K562 (cell line): ENCODE measurements at regions not wholly inside any gene's neighbourhood (a gene's known extent, or its start where the extent isn't known, plus 50 kb on each side); places are given as distances from the start of the nearest gene placed in this dataset.

Experiments used
- MIER1 ChIP-seq: fragments of 450-650 bp; IDR thresholded peaks from 2 replicates; pipeline ENCODE4 v1.6.1; 2016; ENCODE audit warnings: antibody characterized with exemption, mild to moderate bottlenecking, low read depth
- POLR3A ChIP-seq: IDR thresholded peaks from 2 replicates; pipeline ENCODE4 v1.6.1; 2011; ENCODE audit warnings: borderline replicate concordance, mild to moderate bottlenecking, moderate library complexity; ENCODE audit not compliant: insufficient read length, insufficient read depth; ENCODE audit errors: extremely low read depth
- SP1 ChIP-seq: sonication (generic); formaldehyde crosslinking; IDR thresholded peaks from 2 replicates; pipeline ENCODE4 v1.8.1; 2022; ENCODE audit warnings: mild to moderate bottlenecking, missing genetic modification reagents
- TEAD1 ChIP-seq, 2 experiments: fragments of 450-650 bp in 1 of 2; sonication (generic) in 1 of 2; formaldehyde crosslinking; IDR thresholded peaks; 2 replicates each; pipeline versions ENCODE4 v1.4.0 to v1.8.0; 2020 to 2022; ENCODE audit warnings: mild to moderate bottlenecking in 2 of 2, missing genetic modification reagents in 1 of 2
- ZBTB40 ChIP-seq, 2 experiments: fragments of 450-650 bp in 1 of 2; sonication (generic) in 1 of 2; formaldehyde crosslinking in 1 of 2; IDR thresholded peaks; 2 replicates each; pipeline versions ENCODE4 v1.7.1 to v1.9.0; 2016 to 2022; ENCODE audit warnings: inconsistent platforms in 1 of 2, mild to moderate bottlenecking in 1 of 2, missing genetic modification reagents in 1 of 2
- ZFP1 ChIP-seq: fragments of 450-650 bp; formaldehyde crosslinking; IDR thresholded peaks from 2 replicates; pipeline ENCODE4 v1.4.0; 2020; ENCODE audit warnings: mild to moderate bottlenecking, mixed read lengths
- ZNF175 ChIP-seq: fragments of 200-800 bp; sonication (Bioruptor generic); IDR thresholded peaks from 2 replicates; pipeline ENCODE4 v1.6.1; 2016; ENCODE audit warnings: low read depth, mild to moderate bottlenecking, missing genetic modification characterization, missing compliant biosample characterization
- ZNF384 ChIP-seq: IDR thresholded peaks from 2 replicates; pipeline ENCODE4 v1.6.1; 2012; ENCODE audit warnings: low read depth, low read length, improper control_type of control experiment
- TF ChIP-seq, protein P1 (sequence below), 2 experiments: IDR thresholded peaks; 2 replicates each; pipeline ENCODE4 v1.6.1; 2011; ENCODE audit warnings: borderline replicate concordance in 1 of 2, control low read depth in 1 of 2, low read depth in 1 of 2, low read length in 1 of 2, mild to moderate bottlenecking in 1 of 2, mixed read lengths in 1 of 2, moderate library complexity in 1 of 2; ENCODE audit not compliant: insufficient read depth in 1 of 2, insufficient read length in 1 of 2, poor library complexity in 1 of 2, severe bottlenecking in 1 of 2; ENCODE audit errors: extremely low read depth in 1 of 2
- TF ChIP-seq, protein P2 (sequence below), 3 experiments: fragments of 200-800 bp in 1 of 3; sonication (Bioruptor generic) in 1 of 3; sonication (generic) in 1 of 3; formaldehyde crosslinking in 1 of 3; IDR thresholded peaks; 2 replicates each; pipeline versions ENCODE4 v1.6.1 to v1.8.0; 2016 to 2022; ENCODE audit warnings: mild to moderate bottlenecking in 2 of 3, missing compliant biosample characterization in 2 of 3, missing genetic modification characterization in 2 of 3, missing genetic modification reagents in 1 of 3

GRCh38 chr5:158516521-158516920, 583.2 kb downstream of the EBF1 start (continued):
- TF ChIP-seq ZBTB40 (IDR thresholded peaks at IDR 0.05) = no peak
- TF ChIP-seq ZBTB40 (CRISPR knock-in tag; IDR thresholded peaks at IDR 0.05) = no peak
- no peak for TF ChIP-seq SP1 (CRISPR knock-in tag)
- no peak for TF ChIP-seq ZNF175 (CRISPR knock-in tag)
- TF ChIP-seq ZNF384 = no peak
- TF ChIP-seq, protein P1, sequence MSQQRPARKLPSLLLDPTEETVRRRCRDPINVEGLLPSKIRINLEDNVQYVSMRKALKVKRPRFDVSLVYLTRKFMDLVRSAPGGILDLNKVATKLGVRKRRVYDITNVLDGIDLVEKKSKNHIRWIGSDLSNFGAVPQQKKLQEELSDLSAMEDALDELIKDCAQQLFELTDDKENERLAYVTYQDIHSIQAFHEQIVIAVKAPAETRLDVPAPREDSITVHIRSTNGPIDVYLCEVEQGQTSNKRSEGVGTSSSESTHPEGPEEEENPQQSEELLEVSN (IDR thresholded peaks at IDR 0.05; ENCODE audit: borderline replicate concordance in 1 of 2, extremely low read depth in 1 of 2, insufficient read depth in 1 of 2, insufficient read length in 1 of 2, low read depth in 1 of 2, low read length in 1 of 2, poor library complexity in 1 of 2, severe bottlenecking in 1 of 2) = no peak
- TF ChIP-seq, protein P2, sequence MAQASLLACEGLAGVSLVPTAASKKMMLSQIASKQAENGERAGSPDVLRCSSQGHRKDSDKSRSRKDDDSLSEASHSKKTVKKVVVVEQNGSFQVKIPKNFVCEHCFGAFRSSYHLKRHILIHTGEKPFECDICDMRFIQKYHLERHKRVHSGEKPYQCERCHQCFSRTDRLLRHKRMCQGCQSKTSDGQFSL (CRISPR knock-in tag; IDR thresholded peaks at IDR 0.05) = no peak
- TF ChIP-seq, protein P2 (tag; IDR thresholded peaks at IDR 0.05) = no peak
- TF ChIP-seq TEAD1 (CRISPR knock-in tag; IDR thresholded peaks at IDR 0.05) = no peak
- no peak for TF ChIP-seq POLR3A
- TF ChIP-seq ZFP1 (CRISPR knock-in tag) = no peak
- no peak for TF ChIP-seq MIER1
